GM23248 (cell line): ENCODE measurements at regions not wholly inside any gene's neighbourhood (a gene's known extent, or its start where the extent isn't known, plus 50 kb on each side); places are given as distances from the start of the nearest gene placed in this dataset.

Experiments
- DNase-seq: peaks from one replicate; pipeline ENCODE4 v3.0.0-alpha.2; 2015
- H2AFZ ChIP-seq: fragments of 200-600 bp; sonication (generic); 2 replicates; pipeline ENCODE4 v1.6.1; 2016; ENCODE audit warnings: antibody characterized with exemption
- H3F3A ChIP-seq: fragments of 200-600 bp; sonication (generic); 2 replicates; pipeline ENCODE4 v1.6.1; 2016; ENCODE audit warnings: mild to moderate bottlenecking, antibody characterized with exemption, mixed run types; ENCODE audit not compliant: insufficient read depth
- H3K27ac ChIP-seq: fragments of 200-600 bp; sonication (generic); 2 replicates; pipeline ENCODE4 v1.5.1; 2016; ENCODE audit warnings: mild to moderate bottlenecking
- H3K27me3 ChIP-seq: fragments of 200-600 bp; sonication (generic); replicated peaks from 2 replicates; pipeline ENCODE4 v1.6.1; 2016; ENCODE audit warnings: mild to moderate bottlenecking; ENCODE audit not compliant: insufficient read depth
- H3K36me3 ChIP-seq: fragments of 200-600 bp; sonication (generic); 2 replicates; pipeline ENCODE4 v1.6.1; 2016; ENCODE audit warnings: low read depth, mild to moderate bottlenecking
- H3K4me1 ChIP-seq: fragments of 200-600 bp; sonication (generic); 2 replicates; pipeline ENCODE4 v1.6.1; 2016; ENCODE audit warnings: mild to moderate bottlenecking; ENCODE audit not compliant: insufficient read depth
- H3K4me2 ChIP-seq: fragments of 200-600 bp; sonication (generic); one replicate; pipeline ENCODE4 v1.6.1; 2016; ENCODE audit warnings: mild to moderate bottlenecking; ENCODE audit not compliant: unreplicated experiment
- H3K4me3 ChIP-seq: fragments of 200-600 bp; sonication (generic); 2 replicates; pipeline ENCODE4 v1.5.1; 2016; ENCODE audit warnings: mild to moderate bottlenecking
- H3K79me2 ChIP-seq: fragments of 200-600 bp; sonication (generic); 2 replicates; pipeline ENCODE4 v1.6.1; 2016; ENCODE audit warnings: mild to moderate bottlenecking; ENCODE audit not compliant: insufficient read depth
- H3K9ac ChIP-seq: fragments of 200-600 bp; sonication (generic); 2 replicates; pipeline ENCODE4 v1.6.1; 2016; ENCODE audit warnings: mild to moderate bottlenecking
- H3K9me2 ChIP-seq: fragments of 200-600 bp; sonication (generic); 2 replicates; pipeline ENCODE4 v1.6.1; 2016; ENCODE audit warnings: mixed run types, mild to moderate bottlenecking, moderate library complexity; ENCODE audit not compliant: insufficient read depth
- H3K9me3 ChIP-seq: fragments of 200-600 bp; sonication (generic); one replicate; pipeline ENCODE4 v1.6.1; 2017; ENCODE audit warnings: low read depth
- H4K20me1 ChIP-seq: fragments of 200-600 bp; sonication (generic); 2 replicates; pipeline ENCODE4 v1.6.0; 2016; ENCODE audit not compliant: insufficient read depth
- EZH2 ChIP-seq: fragments of 200-600 bp; sonication (generic); IDR thresholded peaks from 2 replicates; pipeline ENCODE4 v1.6.1; 2018; ENCODE audit warnings: antibody characterized with exemption, mild to moderate bottlenecking; ENCODE audit not compliant: insufficient read depth, poor library complexity, severe bottlenecking
- EZH2phosphoT487 ChIP-seq: fragments of 200-600 bp; sonication (generic); IDR thresholded peaks from 2 replicates; pipeline ENCODE4 v1.6.1; 2018; ENCODE audit warnings: antibody characterized with exemption, moderate library complexity, mild to moderate bottlenecking, low read depth; ENCODE audit not compliant: insufficient read depth
- WGBS, 2 experiments: methylation state at CpG; one replicate each; pipeline ENCODE4 v1.1.6; 2015 to 2017; ENCODE audit warnings: low lambda C conversion rate in 2 of 2, low coverage in 1 of 2; ENCODE audit errors: missing lambda C conversion rate in 2 of 2; 5-methylcytosine and 5-hydroxymethylcytosine counted together
- in situ Hi-C: fragments of 300-500 bp; cut with MboI; formaldehyde crosslinking; loops from 2 replicates; pipeline ENCODE4 v1.15.0; 2020

GRCh38 chr22:44625421-44625760 lies 76.6 kb upstream of the PRR5 start:
- no peaks in the 10 kb centered on the region for H3K9me2 ChIP-seq

GRCh38 chr22:44624689-44625420 lies 77.1 kb upstream of the PRR5 start:
- in situ Hi-C loops = loop anchor here (10.0 kb wide), 2 partner anchors 540 to 630 kb away; no protein-coding TSS in a partner anchor
- H3K27me3 ChIP-seq = no peaks in the 10 kb centered on the region
- no peak overlapping the region for H3K4me2 ChIP-seq
- H3K27ac ChIP-seq = no peak overlapping the region
- H3K4me3 ChIP-seq = no peak overlapping the region
- TF ChIP-seq EZH2phosphoT487 = no peak
- no peak for TF ChIP-seq EZH2
- H3K79me2 ChIP-seq = no peaks in the 10 kb centered on the region
- no peaks in the 10 kb centered on the region for H3K9me3 ChIP-seq
- no peaks in the 10 kb centered on the region for H3F3A ChIP-seq
- no peaks in the 10 kb centered on the region for H4K20me1 ChIP-seq
- WGBS, 2 experiments = 70 to 71% methylated on average over 24 to 26 of the region's 27 CpGs
- DNase-seq = no peak
- H3K9ac ChIP-seq = no peak overlapping the region
- no peaks in the 10 kb centered on the region for H3K36me3 ChIP-seq
- H2AFZ ChIP-seq = no peak overlapping the region
- no peaks in the 10 kb centered on the region for H3K9me2 ChIP-seq
- no peaks in the 10 kb centered on the region for H3K4me1 ChIP-seq

More at GRCh38 chr22:44625421-44625760, 76.6 kb upstream of the PRR5 start:
- Histone ChIP-seq H2AFZ (no peak overlapping the region), H3K4me2 (no peak overlapping the region), H3K27me3 (no peaks in the 10 kb centered on the region), H3K9me3 (no peaks in the 10 kb centered on the region), H3K36me3 (no peaks in the 10 kb centered on the region), H3K79me2 (no peaks in the 10 kb centered on the region), H3K9ac (no peak overlapping the region), H3F3A (no peaks in the 10 kb centered on the region), H3K27ac (no peak overlapping the region), H3K4me3 (no peak overlapping the region), H3K4me1 (no peaks in the 10 kb centered on the region), H4K20me1 (no peaks in the 10 kb centered on the region)
- no peak for DNase-seq
- no peak for TF ChIP-seq EZH2
- TF ChIP-seq EZH2phosphoT487 = no peak
- in situ Hi-C loops = loop anchor here (10.0 kb wide), 2 partner anchors 541 to 631 kb away; no protein-coding TSS in a partner anchor
- WGBS, 2 experiments = 65 to 73% methylated on average over 7 of the region's 7 CpGs

- no peaks in the 10 kb centered on the region for H3K27me3 ChIP-seq
- no peak overlapping the region for H3K27ac ChIP-seq
- no peaks in the 10 kb centered on the region for H3F3A ChIP-seq
- no peak overlapping the region for H3K4me2 ChIP-seq
- H3K79me2 ChIP-seq = no peaks in the 10 kb centered on the region
- in situ Hi-C loops = loop anchor here (10.0 kb wide), 2 partner anchors 539 to 629 kb away; no protein-coding TSS in a partner anchor
- H3K4me1 ChIP-seq = no peaks in the 10 kb centered on the region
- no peaks in the 10 kb centered on the region for H3K9me3 ChIP-seq
- TF ChIP-seq EZH2phosphoT487 (no peak), EZH2 (no peak)
- H3K4me3 ChIP-seq = no peak overlapping the region
- H3K36me3 ChIP-seq = no peaks in the 10 kb centered on the region
- no peaks in the 10 kb centered on the region for H3K9me2 ChIP-seq
- H2AFZ ChIP-seq = no peak overlapping the region
- no peaks in the 10 kb centered on the region for H4K20me1 ChIP-seq
- DNase-seq = no peak
- no peak overlapping the region for H3K9ac ChIP-seq
- 85 to 90% methylated on average over 23 to 24 of the region's 24 CpGs for WGBS, 2 experiments
Measured at GRCh38 chr22:44623771-44624510, 78.1 kb upstream of the PRR5 start.

- Histone ChIP-seq H3K9me2 (no peaks in the 10 kb centered on the region), H3K9me3 (no peaks in the 10 kb centered on the region), H3K79me2 (no peaks in the 10 kb centered on the region), H3K4me1 (no peaks in the 10 kb centered on the region), H3K36me3 (no peaks in the 10 kb centered on the region), H3K4me3 (no peak overlapping the region), H2AFZ (no peak overlapping the region), H3K27ac (no peak overlapping the region), H3F3A (no peaks in the 10 kb centered on the region), H3K27me3 (no peaks in the 10 kb centered on the region), H3K9ac (no peak overlapping the region), H4K20me1 (no peaks in the 10 kb centered on the region), H3K4me2 (no peak overlapping the region)
- 89 to 91% methylated on average over 11 of the region's 11 CpGs for WGBS, 2 experiments
- no peak for DNase-seq
- TF ChIP-seq EZH2phosphoT487 = no peak
- TF ChIP-seq EZH2 = no peak
- in situ Hi-C loops = loop anchor here (10.0 kb wide), 2 partner anchors 538 to 628 kb away; no protein-coding TSS in a partner anchor
Measured at GRCh38 chr22:44622679-44623078, 79.3 kb upstream of the PRR5 start.
